Chondrocyte (in vitro differentiated cells): ENCODE measurements at regions not wholly inside any gene's neighbourhood (a gene's known extent, or its start where the extent isn't known, plus 50 kb on each side); places are given as distances from the start of the nearest gene placed in this dataset.

Experiments
- DNase-seq: peaks from one replicate; pipeline ENCODE4 v3.0.0; 2021; ENCODE audit warnings: mixed read lengths, low spot score
- H3K27ac Mint-ChIP-seq: one replicate; pipeline ENCODE4 v1.8.0; 2021; ENCODE audit warnings: mild to moderate bottlenecking, moderate library complexity, mixed read lengths; ENCODE audit not compliant: unreplicated experiment
- H3K27me3 Mint-ChIP-seq: 2 replicates; pipeline ENCODE4 v1.8.0; 2021; ENCODE audit warnings: low read depth, mixed read lengths
- H3K36me3 Mint-ChIP-seq: 2 replicates; pipeline ENCODE4 v1.8.0; 2021; ENCODE audit warnings: low read depth, mixed read lengths
- H3K4me1 Mint-ChIP-seq: 2 replicates; pipeline ENCODE4 v1.8.0; 2021; ENCODE audit warnings: low read depth, mild to moderate bottlenecking, mixed read lengths
- H3K4me3 Mint-ChIP-seq: one replicate; pipeline ENCODE4 v1.8.0; 2021; ENCODE audit warnings: mild to moderate bottlenecking, moderate library complexity, mixed read lengths; ENCODE audit not compliant: unreplicated experiment
- H3K9me3 Mint-ChIP-seq: 2 replicates; pipeline ENCODE4 v1.8.0; 2021; ENCODE audit warnings: low read depth, mixed read lengths
- TF ChIP-seq, protein P1 (sequence below): fragments of 200-600 bp; sonication (generic); IDR thresholded peaks from 2 replicates; pipeline ENCODE4 v1.5.0; 2021; ENCODE audit warnings: antibody characterized with exemption, mild to moderate bottlenecking, moderate library complexity

DNA sequence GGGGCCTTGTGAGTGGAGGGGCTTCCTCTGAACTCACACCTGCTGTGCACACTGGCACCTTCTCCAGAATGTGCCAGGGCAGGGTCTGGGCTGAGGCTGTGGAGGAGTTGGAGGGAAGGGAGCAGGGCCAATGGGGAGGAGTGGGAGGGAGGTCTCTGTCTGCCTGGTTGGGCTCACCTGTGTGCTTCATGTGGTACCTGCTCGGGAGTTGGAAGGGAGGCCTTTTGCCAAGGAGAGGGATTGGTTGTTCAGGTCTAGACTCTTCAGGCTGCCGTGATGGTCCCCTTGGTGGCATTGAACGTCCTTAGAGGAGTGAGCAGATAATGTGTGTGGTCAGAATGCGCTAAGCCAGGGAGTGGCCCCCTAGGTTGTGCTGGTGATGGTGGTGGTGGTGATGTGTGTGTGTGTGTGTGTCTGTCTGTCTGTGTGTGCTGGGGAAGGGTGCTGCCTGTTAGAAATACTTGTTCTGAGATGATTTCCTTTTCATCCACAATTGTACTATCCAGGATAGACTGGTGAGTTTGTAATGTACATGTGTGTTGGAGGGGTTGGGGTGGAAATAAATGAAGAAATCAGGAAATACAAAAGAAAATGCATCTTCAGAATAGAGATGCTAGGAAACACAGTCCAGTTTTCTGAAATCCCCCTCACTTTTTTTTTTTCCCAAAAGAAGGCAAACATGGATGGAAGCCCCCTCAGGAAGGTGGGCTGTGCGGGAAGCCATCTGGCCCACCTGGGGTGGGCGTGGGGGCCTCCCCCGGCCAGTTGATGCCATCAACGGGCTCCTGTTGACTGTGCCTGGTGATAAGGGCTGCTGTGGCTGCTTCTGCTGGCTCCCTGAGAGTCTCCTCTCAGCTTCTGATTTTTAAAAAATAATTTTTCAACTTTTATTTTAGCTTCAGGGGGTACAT lies 140.5 kb upstream of the ZNF536 start:
- H3K4me3 Mint-ChIP-seq: no peak overlapping the region
- DNase-seq: no peak
- peaks cover under 1% of the 10 kb centered on the region for H3K36me3 Mint-ChIP-seq
- TF ChIP-seq, protein P1, sequence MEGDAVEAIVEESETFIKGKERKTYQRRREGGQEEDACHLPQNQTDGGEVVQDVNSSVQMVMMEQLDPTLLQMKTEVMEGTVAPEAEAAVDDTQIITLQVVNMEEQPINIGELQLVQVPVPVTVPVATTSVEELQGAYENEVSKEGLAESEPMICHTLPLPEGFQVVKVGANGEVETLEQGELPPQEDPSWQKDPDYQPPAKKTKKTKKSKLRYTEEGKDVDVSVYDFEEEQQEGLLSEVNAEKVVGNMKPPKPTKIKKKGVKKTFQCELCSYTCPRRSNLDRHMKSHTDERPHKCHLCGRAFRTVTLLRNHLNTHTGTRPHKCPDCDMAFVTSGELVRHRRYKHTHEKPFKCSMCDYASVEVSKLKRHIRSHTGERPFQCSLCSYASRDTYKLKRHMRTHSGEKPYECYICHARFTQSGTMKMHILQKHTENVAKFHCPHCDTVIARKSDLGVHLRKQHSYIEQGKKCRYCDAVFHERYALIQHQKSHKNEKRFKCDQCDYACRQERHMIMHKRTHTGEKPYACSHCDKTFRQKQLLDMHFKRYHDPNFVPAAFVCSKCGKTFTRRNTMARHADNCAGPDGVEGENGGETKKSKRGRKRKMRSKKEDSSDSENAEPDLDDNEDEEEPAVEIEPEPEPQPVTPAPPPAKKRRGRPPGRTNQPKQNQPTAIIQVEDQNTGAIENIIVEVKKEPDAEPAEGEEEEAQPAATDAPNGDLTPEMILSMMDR: no peak
- no peaks in the 10 kb centered on the region for H3K9me3 Mint-ChIP-seq
- H3K27me3 Mint-ChIP-seq: peaks cover 54% of the 10 kb centered on the region
- H3K27ac Mint-ChIP-seq: no peak overlapping the region
- peaks cover 16% of the 10 kb centered on the region for H3K4me1 Mint-ChIP-seq

DNA sequence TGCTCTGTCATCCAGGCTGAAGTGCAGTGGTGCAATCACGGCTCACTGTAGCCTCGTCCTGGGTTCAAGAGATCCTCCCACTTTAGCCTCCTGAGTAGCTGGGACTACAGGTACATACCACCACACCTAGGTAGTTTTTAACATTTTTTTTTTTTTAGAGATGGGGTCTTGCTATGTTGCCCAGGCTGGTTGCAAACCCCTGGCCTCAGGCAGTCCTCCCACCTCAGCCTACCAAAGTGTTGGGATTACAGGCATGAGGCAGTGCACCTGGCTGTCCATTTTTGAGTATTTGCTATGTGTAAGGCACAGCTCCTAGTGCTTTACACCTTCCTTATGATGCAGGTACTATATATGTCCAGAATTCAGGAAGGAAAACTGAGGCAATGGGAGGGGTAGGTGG lies 138.8 kb upstream of the ZNF536 start:
- H3K27me3 Mint-ChIP-seq: peaks cover 53% of the 10 kb centered on the region

DNA sequence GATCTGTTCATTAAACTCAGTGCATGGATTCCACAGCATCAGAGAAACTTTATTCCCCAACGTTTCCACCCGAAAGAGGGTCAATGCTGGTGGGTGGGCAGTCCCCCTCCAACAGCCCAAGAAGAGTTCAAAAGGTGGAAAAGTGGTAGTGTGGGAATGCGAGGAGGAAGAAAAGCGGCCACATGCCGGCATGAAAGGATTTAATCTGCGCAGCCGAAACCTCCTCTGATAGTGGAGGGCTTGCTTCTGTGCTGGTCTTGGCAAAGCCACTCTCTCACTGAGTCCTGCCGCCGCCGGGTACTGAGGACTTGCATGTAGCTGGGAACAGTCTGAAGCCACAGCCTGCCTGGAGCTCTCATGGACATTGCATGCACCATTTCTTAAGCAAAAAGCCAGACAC lies 136.2 kb upstream of the ZNF536 start:
- Mint-ChIP-seq H3K27me3 (peaks cover 37% of the 10 kb centered on the region), H3K9me3 (no peaks in the 10 kb centered on the region), H3K4me3 (no peak overlapping the region)

More for the DNA sequence above, 138.8 kb upstream of the ZNF536 start:
- TF ChIP-seq, protein P1: no peak
- no peaks in the 10 kb centered on the region for H3K36me3 Mint-ChIP-seq
- peaks cover 5% of the 10 kb centered on the region for H3K4me1 Mint-ChIP-seq
- H3K4me3 Mint-ChIP-seq: no peak overlapping the region
- no peak overlapping the region for H3K27ac Mint-ChIP-seq
- no peaks in the 10 kb centered on the region for H3K9me3 Mint-ChIP-seq
- DNase-seq: no peak

DNA sequence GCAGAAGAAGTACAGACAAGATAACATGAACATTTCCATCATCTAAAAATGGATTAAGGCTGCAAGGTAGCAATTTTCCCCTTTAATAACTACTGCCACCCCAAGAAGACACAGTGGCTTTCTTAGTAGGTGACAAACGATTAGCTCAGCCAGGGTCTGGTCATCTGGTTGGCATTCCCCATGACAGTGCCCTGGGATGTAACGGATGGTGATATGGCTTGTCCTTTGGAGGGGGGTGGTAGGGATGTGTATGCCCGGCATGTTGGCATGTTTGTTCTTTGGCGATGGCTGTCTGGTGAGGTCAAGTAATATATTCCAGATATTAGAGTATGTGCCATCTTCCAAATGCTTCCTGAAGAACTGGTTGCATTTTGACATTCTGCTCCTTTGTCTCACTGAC lies 135.6 kb upstream of the ZNF536 start:
- no peaks in the 10 kb centered on the region for H3K4me1 Mint-ChIP-seq
- no peak for DNase-seq
- H3K36me3 Mint-ChIP-seq: no peaks in the 10 kb centered on the region
- H3K27me3 Mint-ChIP-seq: peaks cover 30% of the 10 kb centered on the region
- TF ChIP-seq, protein P1: no peak
- H3K9me3 Mint-ChIP-seq: no peaks in the 10 kb centered on the region
- H3K4me3 Mint-ChIP-seq: no peak overlapping the region
- no peak overlapping the region for H3K27ac Mint-ChIP-seq

More for the DNA sequence above, 136.2 kb upstream of the ZNF536 start:
- H3K27ac Mint-ChIP-seq: no peak overlapping the region
- TF ChIP-seq, protein P1: no peak
- no peak for DNase-seq
- H3K4me1 Mint-ChIP-seq: no peaks in the 10 kb centered on the region
- no peaks in the 10 kb centered on the region for H3K36me3 Mint-ChIP-seq

DNA sequence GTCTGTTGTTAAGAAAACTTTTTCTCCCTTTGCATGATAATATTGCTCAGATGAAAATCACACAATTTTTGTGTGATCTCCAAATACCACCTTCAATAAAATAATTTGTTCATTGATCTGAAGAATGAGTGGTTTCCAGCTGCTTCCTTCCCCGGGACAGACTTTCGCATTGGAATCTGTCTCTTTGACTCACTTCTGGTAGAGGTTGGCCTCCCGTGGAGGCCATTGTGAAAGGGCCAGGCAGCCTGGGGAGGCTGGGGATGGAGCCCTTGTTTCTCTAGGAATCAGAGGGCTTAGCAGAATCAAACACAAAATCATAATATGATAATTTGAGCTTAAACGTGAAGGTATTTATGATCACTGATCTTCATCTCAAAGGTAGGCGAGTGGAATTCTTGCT lies 135.0 kb upstream of the ZNF536 start:
- TF ChIP-seq, protein P1: no peak
- Mint-ChIP-seq H3K4me1 (no peaks in the 10 kb centered on the region), H3K9me3 (no peaks in the 10 kb centered on the region), H3K4me3 (no peak overlapping the region), H3K27ac (no peak overlapping the region), H3K36me3 (no peaks in the 10 kb centered on the region), H3K27me3 (peaks cover 26% of the 10 kb centered on the region)
- DNase-seq: no peak
